WERI-Rb-1 (cell line): ENCODE measurements at regions not wholly inside any gene's neighbourhood (a gene's known extent, or its start where the extent isn't known, plus 50 kb on each side); places are given as distances from the start of the nearest gene placed in this dataset.
"Not testable (repeated sequence)": the region's sequence is repeated elsewhere in the genome, so short reads cannot be mapped to it uniquely, and the experiment has no call there.

Experiments
- DNase-seq: peaks from one replicate; pipeline ENCODE4 v3.0.0-alpha.2; 2020
- H3K27ac ChIP-seq: fragments of 250-450 bp; sonication (Bioruptor Pico); 2 replicates; pipeline ENCODE4 v1.5.1; 2020; ENCODE audit warnings: mild to moderate bottlenecking, moderate library complexity
- H3K27me3 ChIP-seq: fragments of 250-450 bp; sonication (Bioruptor Pico); 2 replicates; pipeline ENCODE4 v1.5.1; 2021; ENCODE audit warnings: mild to moderate bottlenecking, low read depth, moderate library complexity; ENCODE audit not compliant: insufficient read depth, severe bottlenecking
- H3K36me3 ChIP-seq: fragments of 250-450 bp; sonication (Bioruptor Pico); 2 replicates; pipeline ENCODE4 v1.5.1; 2020; ENCODE audit warnings: mild to moderate bottlenecking, moderate library complexity
- H3K4me3 ChIP-seq: 2 replicates; pipeline ENCODE4 v1.5.1; 2011; ENCODE audit warnings: low read depth, mild to moderate bottlenecking, control low read depth, low read length
- H3K9me3 ChIP-seq: fragments of 250-450 bp; sonication (Bioruptor Pico); 2 replicates; pipeline ENCODE4 v1.5.1; 2021; ENCODE audit warnings: mild to moderate bottlenecking, moderate library complexity; ENCODE audit not compliant: severe bottlenecking
- CTCF ChIP-seq: IDR thresholded peaks from 2 replicates; pipeline ENCODE4 v1.5.1; 2011; ENCODE audit warnings: low read depth, mild to moderate bottlenecking, control low read depth, inconsistent platforms, low read length

GRCh38 chr4:91729851-91730250, 573.9 kb upstream of the GRID2 start:
- H3K9me3 ChIP-seq: no peaks in the 10 kb centered on the region
- DNase-seq: no peak
- H3K4me3 ChIP-seq: no peak overlapping the region
- no peaks in the 10 kb centered on the region for H3K27me3 ChIP-seq
- no peaks in the 10 kb centered on the region for H3K36me3 ChIP-seq
- no peak for TF ChIP-seq CTCF
- H3K27ac ChIP-seq: no peak overlapping the region

- no peak overlapping the region for H3K27ac ChIP-seq
- TF ChIP-seq CTCF: no peak
- H3K36me3 ChIP-seq: no peaks in the 10 kb centered on the region
- H3K4me3 ChIP-seq: no peak overlapping the region
- DNase-seq: no peak
- H3K27me3 ChIP-seq: no peaks in the 10 kb centered on the region
- H3K9me3 ChIP-seq: no peaks in the 10 kb centered on the region
Measured at GRCh38 chr4:91734682-91735081, 569.1 kb upstream of the GRID2 start.

GRCh38 chr4:91738831-91739230, 564.9 kb upstream of the GRID2 start:
- H3K27me3 ChIP-seq, H3K9me3 ChIP-seq, DNase-seq, H3K27ac ChIP-seq, H3K36me3 ChIP-seq, H3K4me3 ChIP-seq: not testable (repeated sequence)

GRCh38 chr4:91746551-91746950, 557.2 kb upstream of the GRID2 start:
- Histone ChIP-seq H3K9me3 (no peaks in the 10 kb centered on the region), H3K36me3 (no peaks in the 10 kb centered on the region), H3K27ac (no peak overlapping the region), H3K4me3 (no peak overlapping the region), H3K27me3 (no peaks in the 10 kb centered on the region)
- TF ChIP-seq CTCF: no peak
- DNase-seq: peak; percentile 8

GRCh38 chr4:91751961-91752360, 551.8 kb upstream of the GRID2 start:
- H3K36me3 ChIP-seq: no peaks in the 10 kb centered on the region
- H3K27me3 ChIP-seq: no peaks in the 10 kb centered on the region
- no peak for DNase-seq
- no peak for TF ChIP-seq CTCF
- no peak overlapping the region for H3K27ac ChIP-seq
- H3K4me3 ChIP-seq: no peak overlapping the region
- no peaks in the 10 kb centered on the region for H3K9me3 ChIP-seq

- Histone ChIP-seq H3K27ac (no peak overlapping the region), H3K4me3 (no peak overlapping the region), H3K36me3 (no peaks in the 10 kb centered on the region), H3K9me3 (no peaks in the 10 kb centered on the region), H3K27me3 (no peaks in the 10 kb centered on the region)
- DNase-seq: no peak
- no peak for TF ChIP-seq CTCF
Measured at GRCh38 chr4:91754716-91755115, 549.0 kb upstream of the GRID2 start.
